Chondrocyte (in vitro differentiated cells): ENCODE measurements at regions not wholly inside any gene's neighbourhood (a gene's known extent, or its start where the extent isn't known, plus 50 kb on each side); places are given as distances from the start of the nearest gene placed in this dataset.

Source experiments
- DNase-seq: peaks from one replicate; pipeline ENCODE4 v3.0.0; 2021; ENCODE audit warnings: mixed read lengths, low spot score
- H3K27ac Mint-ChIP-seq: one replicate; pipeline ENCODE4 v1.8.0; 2021; ENCODE audit warnings: mild to moderate bottlenecking, moderate library complexity, mixed read lengths; ENCODE audit not compliant: unreplicated experiment
- H3K27me3 Mint-ChIP-seq: 2 replicates; pipeline ENCODE4 v1.8.0; 2021; ENCODE audit warnings: low read depth, mixed read lengths
- H3K36me3 Mint-ChIP-seq: 2 replicates; pipeline ENCODE4 v1.8.0; 2021; ENCODE audit warnings: low read depth, mixed read lengths
- H3K4me1 Mint-ChIP-seq: 2 replicates; pipeline ENCODE4 v1.8.0; 2021; ENCODE audit warnings: low read depth, mild to moderate bottlenecking, mixed read lengths
- H3K4me3 Mint-ChIP-seq: one replicate; pipeline ENCODE4 v1.8.0; 2021; ENCODE audit warnings: mild to moderate bottlenecking, moderate library complexity, mixed read lengths; ENCODE audit not compliant: unreplicated experiment
- H3K9me3 Mint-ChIP-seq: 2 replicates; pipeline ENCODE4 v1.8.0; 2021; ENCODE audit warnings: low read depth, mixed read lengths
- CTCF ChIP-seq: fragments of 200-600 bp; sonication (generic); IDR thresholded peaks from 2 replicates; pipeline ENCODE4 v1.5.0; 2021; ENCODE audit warnings: antibody characterized with exemption, mild to moderate bottlenecking, moderate library complexity

DNA sequence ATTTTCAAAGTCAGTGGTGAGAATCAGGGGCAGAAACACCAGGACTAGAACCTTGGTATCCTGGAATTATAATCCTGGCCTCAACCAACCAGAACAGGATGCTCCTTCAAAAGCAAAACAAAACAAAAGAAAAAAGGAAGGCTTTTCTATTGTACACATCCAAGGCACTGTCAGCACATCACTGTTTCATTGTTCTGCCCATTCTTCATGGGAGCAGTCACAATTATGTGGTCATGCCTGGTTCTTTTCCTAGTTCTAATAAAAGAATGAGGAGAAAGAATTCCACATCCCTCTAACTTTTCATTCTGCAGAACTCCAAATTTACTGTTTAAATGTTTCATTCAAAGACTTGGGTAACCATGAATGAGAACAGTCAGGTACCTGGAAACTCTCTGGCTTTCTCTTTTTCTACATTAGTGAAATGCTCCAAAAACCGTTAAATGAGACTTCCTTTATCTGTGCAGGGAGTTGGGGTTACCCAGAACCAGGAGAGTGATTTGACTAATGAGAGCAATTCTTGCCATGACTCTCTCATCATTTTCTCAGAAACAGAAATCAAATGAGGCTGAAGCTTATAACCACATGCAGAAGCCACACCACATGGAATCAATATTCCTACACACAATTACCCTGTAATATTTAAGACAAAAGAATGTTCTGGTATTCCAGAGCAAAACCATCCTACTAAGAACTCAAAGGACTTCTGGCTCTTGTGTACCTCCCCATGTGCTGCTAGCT is 110.9 kb upstream of the CCDC150 start:
- Mint-ChIP-seq H3K4me3 (no peak overlapping the region), H3K9me3 (no peaks in the 10 kb centered on the region), H3K27me3 (no peaks in the 10 kb centered on the region), H3K36me3 (no peaks in the 10 kb centered on the region), H3K27ac (no peak overlapping the region), H3K4me1 (peaks cover 5% of the 10 kb centered on the region)
- DNase-seq, result no peak
- TF ChIP-seq CTCF, result no peak

DNA sequence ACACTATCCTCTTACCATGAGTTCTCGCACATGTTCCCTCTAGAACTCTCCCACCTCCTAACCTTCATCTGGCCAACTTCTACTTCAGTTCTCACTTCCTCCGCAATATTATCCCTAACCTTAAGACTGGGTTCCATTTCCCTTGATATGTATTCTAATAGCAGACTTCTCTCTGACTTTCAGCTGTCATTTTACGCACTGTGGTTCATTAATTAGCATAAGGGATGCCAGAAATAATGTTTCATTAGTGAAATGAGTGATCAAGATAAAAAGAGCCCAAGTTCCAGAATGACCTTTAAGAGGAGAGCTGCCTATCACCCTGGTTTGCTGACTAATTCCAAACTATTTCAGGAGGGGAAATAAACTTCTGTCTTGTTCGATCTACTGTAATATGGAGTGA is 108.6 kb upstream of the CCDC150 start:
- H3K4me1 Mint-ChIP-seq, result peaks cover 18% of the 10 kb centered on the region
- no peaks in the 10 kb centered on the region for H3K36me3 Mint-ChIP-seq
- TF ChIP-seq CTCF, result no peak
- no peak overlapping the region for H3K4me3 Mint-ChIP-seq
- DNase-seq, result no peak
- no peak overlapping the region for H3K27ac Mint-ChIP-seq
- no peaks in the 10 kb centered on the region for H3K9me3 Mint-ChIP-seq
- no peaks in the 10 kb centered on the region for H3K27me3 Mint-ChIP-seq

GRCh38 chr2:196533772-196534397 is 105.6 kb upstream of the CCDC150 start:
- H3K9me3 Mint-ChIP-seq, result no peaks in the 10 kb centered on the region
- no peak for DNase-seq
- peaks cover 13% of the 10 kb centered on the region for H3K4me1 Mint-ChIP-seq
- H3K4me3 Mint-ChIP-seq, result no peak overlapping the region
- H3K36me3 Mint-ChIP-seq, result no peaks in the 10 kb centered on the region
- no peak for TF ChIP-seq CTCF
- H3K27me3 Mint-ChIP-seq, result no peaks in the 10 kb centered on the region
- H3K27ac Mint-ChIP-seq, result no peak overlapping the region

DNA sequence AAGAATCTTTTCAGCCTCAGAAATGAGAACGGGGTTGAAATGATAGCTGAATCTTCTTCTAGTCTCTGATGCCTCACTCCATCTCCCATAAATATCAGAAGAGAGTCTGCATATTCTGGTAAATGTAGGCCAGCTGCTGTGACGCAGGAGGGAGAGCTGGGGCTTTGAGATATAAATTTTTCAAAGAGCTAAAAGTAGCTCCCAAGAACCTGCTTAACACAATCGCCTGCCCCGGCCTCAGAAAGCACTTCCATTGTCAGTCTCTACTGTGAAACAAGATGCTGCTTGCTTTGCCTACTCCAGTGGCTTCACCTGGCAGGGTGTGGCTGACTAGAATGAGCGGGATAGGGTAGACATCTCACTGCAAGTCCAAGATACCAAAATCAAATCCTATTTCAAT is 105.0 kb upstream of the CCDC150 start:
- no peak for TF ChIP-seq CTCF
- H3K4me1 Mint-ChIP-seq, result peaks cover 13% of the 10 kb centered on the region
- H3K27me3 Mint-ChIP-seq, result no peaks in the 10 kb centered on the region
- no peaks in the 10 kb centered on the region for H3K9me3 Mint-ChIP-seq
- no peaks in the 10 kb centered on the region for H3K36me3 Mint-ChIP-seq
- no peak for DNase-seq
- no peak overlapping the region for H3K4me3 Mint-ChIP-seq
- no peak overlapping the region for H3K27ac Mint-ChIP-seq

GRCh38 chr2:196535061-196535460 is 104.5 kb upstream of the CCDC150 start:
- H3K36me3 Mint-ChIP-seq, result no peaks in the 10 kb centered on the region
- H3K9me3 Mint-ChIP-seq, result no peaks in the 10 kb centered on the region
- no peak for TF ChIP-seq CTCF
- H3K4me1 Mint-ChIP-seq, result peaks cover 13% of the 10 kb centered on the region
- no peak overlapping the region for H3K27ac Mint-ChIP-seq
- DNase-seq, result no peak
- H3K4me3 Mint-ChIP-seq, result no peak overlapping the region
- H3K27me3 Mint-ChIP-seq, result no peaks in the 10 kb centered on the region
